OCI-LY7 (cell line): ENCODE measurements at regions not wholly inside any gene's neighbourhood (a gene's known extent, or its start where the extent isn't known, plus 50 kb on each side); places are given as distances from the start of the nearest gene placed in this dataset.

Source experiments
- EZH2phosphoT487 ChIP-seq: fragments of 200-600 bp; sonication (generic); IDR thresholded peaks from 2 replicates; pipeline ENCODE4 v1.6.1; 2018; ENCODE audit warnings: low read depth, borderline replicate concordance, mild to moderate bottlenecking, mixed run types, antibody characterized with exemption, low read length, moderate library complexity, mixed read lengths
- TF ChIP-seq, protein P1 (sequence below): fragments of 200-600 bp; sonication (generic); conservative IDR thresholded peaks from 2 replicates; pipeline ENCODE4 v1.5.1; 2014; ENCODE audit warnings: mild to moderate bottlenecking, antibody characterized with exemption, low read length, moderate library complexity, mixed read lengths

DNA sequence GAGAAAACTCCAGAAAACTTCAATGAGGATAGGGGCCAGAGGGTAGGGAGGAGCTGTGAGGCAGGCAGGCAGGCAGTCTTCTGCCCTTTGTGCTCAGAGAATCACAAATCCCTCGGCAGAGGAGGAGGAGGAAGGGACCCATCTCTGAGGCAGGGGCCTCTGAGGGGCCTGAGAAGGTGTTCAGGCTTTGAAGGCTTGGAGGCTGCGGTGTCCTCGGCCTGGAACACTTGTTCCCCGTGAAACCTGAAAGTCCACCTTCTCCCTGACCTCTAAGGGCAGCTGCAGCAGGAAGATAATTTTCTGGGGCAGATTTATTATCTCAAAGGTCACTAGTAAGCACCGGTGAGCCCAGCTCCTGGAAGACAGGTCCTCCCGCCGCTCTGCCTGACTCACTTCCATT, 200.3 kb upstream of the BCOR start:
- TF ChIP-seq, protein P1, sequence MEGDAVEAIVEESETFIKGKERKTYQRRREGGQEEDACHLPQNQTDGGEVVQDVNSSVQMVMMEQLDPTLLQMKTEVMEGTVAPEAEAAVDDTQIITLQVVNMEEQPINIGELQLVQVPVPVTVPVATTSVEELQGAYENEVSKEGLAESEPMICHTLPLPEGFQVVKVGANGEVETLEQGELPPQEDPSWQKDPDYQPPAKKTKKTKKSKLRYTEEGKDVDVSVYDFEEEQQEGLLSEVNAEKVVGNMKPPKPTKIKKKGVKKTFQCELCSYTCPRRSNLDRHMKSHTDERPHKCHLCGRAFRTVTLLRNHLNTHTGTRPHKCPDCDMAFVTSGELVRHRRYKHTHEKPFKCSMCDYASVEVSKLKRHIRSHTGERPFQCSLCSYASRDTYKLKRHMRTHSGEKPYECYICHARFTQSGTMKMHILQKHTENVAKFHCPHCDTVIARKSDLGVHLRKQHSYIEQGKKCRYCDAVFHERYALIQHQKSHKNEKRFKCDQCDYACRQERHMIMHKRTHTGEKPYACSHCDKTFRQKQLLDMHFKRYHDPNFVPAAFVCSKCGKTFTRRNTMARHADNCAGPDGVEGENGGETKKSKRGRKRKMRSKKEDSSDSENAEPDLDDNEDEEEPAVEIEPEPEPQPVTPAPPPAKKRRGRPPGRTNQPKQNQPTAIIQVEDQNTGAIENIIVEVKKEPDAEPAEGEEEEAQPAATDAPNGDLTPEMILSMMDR: no peak
- no peak for TF ChIP-seq EZH2phosphoT487
